Lower lobe of right lung (tissue), 2 donors: ENCODE measurements at regions not wholly inside any gene's neighbourhood (a gene's known extent, or its start where the extent isn't known, plus 50 kb on each side); places are given as distances from the start of the nearest gene placed in this dataset.

Source experiments
- ATAC-seq, 2 donors: fragments of 200-7000 bp; cut with Tn5 transposase; one replicate each; pipeline ENCODE4 v1.9.1; 2020 to 2022; ENCODE audit warnings: mild to moderate bottlenecking in 2 of 2, moderate library complexity in 2 of 2
- DNase-seq: peaks from one replicate; pipeline ENCODE4 v3.0.0-alpha.2; 2020
- H3K27ac ChIP-seq: fragments of 200-600 bp; one replicate; pipeline ENCODE4 v1.8.0; 2022
- H3K27me3 ChIP-seq: fragments of 200-600 bp; one replicate; pipeline ENCODE4 v1.8.0; 2022; ENCODE audit warnings: low read depth
- H3K36me3 ChIP-seq: fragments of 200-600 bp; one replicate; pipeline ENCODE4 v1.8.0; 2022; ENCODE audit warnings: mild to moderate bottlenecking
- H3K4me1 ChIP-seq: fragments of 200-600 bp; one replicate; pipeline ENCODE4 v1.8.0; 2022
- H3K4me3 ChIP-seq: fragments of 200-600 bp; one replicate; pipeline ENCODE4 v1.8.0; 2022; ENCODE audit warnings: mild to moderate bottlenecking
- H3K9me3 ChIP-seq: fragments of 200-600 bp; one replicate; pipeline ENCODE4 v1.8.0; 2022
- CTCF ChIP-seq: fragments of 200-600 bp; IDR thresholded peaks from one replicate; pipeline ENCODE4 v1.8.0; 2022; ENCODE audit warnings: antibody characterized with exemption, mild to moderate bottlenecking
- intact Hi-C: fragments of 100-400 bp; cut with DNase I; formaldehyde crosslinking; loops from one replicate; pipeline ENCODE4 v1.11.0; 2022
- donor health status: DM: no; HTN: yes; CAD: no; lungs with severe emphysema.

- Histone ChIP-seq H3K27ac (peak overlapping the region; percentile 49), H3K9me3 (no peaks in the 10 kb centered on the region), H3K4me3 (no peak overlapping the region), H3K27me3 (no peaks in the 10 kb centered on the region), H3K36me3 (no peaks in the 10 kb centered on the region), H3K4me1 (no peaks in the 10 kb centered on the region)
- DNase-seq, result no peak
- TF ChIP-seq CTCF, result no peak
- peak; percentile 93 to 94 for ATAC-seq
- intact Hi-C loops, result no loop called here
Measured at GRCh38 chr5:74916831-74917710, 50.9 kb upstream of the FAM169A start.
